ENCODE measurements at regions not wholly inside any gene's neighbourhood (a gene's known extent, or its start where the extent isn't known, plus 50 kb on each side); places are given as distances from the start of the nearest gene placed in this dataset.

DNA sequence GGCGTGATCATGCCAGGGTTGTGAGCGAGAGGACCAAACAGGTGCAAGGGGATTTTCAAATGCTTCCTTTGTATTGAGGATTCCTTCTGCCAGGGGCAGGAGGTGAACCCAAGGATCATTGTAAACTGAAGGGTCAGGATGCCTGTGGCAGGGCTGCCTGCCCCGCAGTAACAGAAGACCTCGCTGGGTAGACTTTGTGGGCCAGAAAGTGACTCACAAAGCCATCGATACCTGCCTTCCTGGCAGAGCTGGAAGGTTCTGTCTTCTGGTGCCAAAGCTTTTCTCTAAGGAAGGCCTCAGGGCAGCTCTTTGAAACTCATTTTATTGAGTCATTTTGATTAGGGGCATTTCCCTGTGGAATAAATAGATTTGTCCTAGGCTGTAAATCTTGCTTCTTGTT, 223.4 kb downstream of the ICE1 start:
- TF ChIP-seq, protein P1, sequence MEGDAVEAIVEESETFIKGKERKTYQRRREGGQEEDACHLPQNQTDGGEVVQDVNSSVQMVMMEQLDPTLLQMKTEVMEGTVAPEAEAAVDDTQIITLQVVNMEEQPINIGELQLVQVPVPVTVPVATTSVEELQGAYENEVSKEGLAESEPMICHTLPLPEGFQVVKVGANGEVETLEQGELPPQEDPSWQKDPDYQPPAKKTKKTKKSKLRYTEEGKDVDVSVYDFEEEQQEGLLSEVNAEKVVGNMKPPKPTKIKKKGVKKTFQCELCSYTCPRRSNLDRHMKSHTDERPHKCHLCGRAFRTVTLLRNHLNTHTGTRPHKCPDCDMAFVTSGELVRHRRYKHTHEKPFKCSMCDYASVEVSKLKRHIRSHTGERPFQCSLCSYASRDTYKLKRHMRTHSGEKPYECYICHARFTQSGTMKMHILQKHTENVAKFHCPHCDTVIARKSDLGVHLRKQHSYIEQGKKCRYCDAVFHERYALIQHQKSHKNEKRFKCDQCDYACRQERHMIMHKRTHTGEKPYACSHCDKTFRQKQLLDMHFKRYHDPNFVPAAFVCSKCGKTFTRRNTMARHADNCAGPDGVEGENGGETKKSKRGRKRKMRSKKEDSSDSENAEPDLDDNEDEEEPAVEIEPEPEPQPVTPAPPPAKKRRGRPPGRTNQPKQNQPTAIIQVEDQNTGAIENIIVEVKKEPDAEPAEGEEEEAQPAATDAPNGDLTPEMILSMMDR (optimal IDR thresholded peaks at IDR 0.05 in 1 of 3, IDR thresholded peaks at IDR 0.05 in 1 of 3, conservative IDR thresholded peaks at IDR 0.05 in 1 of 3; ENCODE audit: extremely low read depth in 1 of 3, insufficient read depth in 2 of 3, low read length in 3 of 3) = no peak
- no peak for TF ChIP-seq EZH2 (IDR thresholded peaks at IDR 0.05; ENCODE audit: low read length)

All from keratinocyte (primary cell).